Hematopoietic multipotent progenitor cell (in vitro differentiated cells): ENCODE measurements at regions not wholly inside any gene's neighbourhood (a gene's known extent, or its start where the extent isn't known, plus 50 kb on each side); places are given as distances from the start of the nearest gene placed in this dataset.

Experiments used
- DNase-seq, 3 donors: peaks; one replicate each; pipeline ENCODE4 v3.0.0-alpha.2; 2011 to 2015; ENCODE audit warnings: low read depth in 2 of 3, low spot score in 2 of 3

DNA sequence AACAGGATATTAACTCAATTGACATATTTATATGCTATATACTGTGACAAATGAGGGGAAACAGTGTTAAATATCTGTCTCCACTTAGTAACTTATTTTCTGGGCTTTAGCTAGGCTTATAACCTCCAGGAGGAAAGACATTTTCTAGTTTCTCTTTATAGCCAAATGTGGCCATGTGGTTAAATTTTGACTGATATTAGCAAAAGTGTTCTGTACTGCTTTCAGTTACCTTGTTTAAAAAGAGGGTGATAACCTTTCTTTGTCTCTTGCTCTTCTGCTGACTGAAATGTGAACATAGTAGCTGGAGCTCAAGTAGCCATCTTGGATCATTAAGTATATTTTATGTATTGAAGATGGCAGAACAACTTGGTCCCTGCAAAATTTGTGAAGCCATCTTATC, 253.7 kb downstream of the PDHA2 start:
- DNase-seq: no peak

DNA sequence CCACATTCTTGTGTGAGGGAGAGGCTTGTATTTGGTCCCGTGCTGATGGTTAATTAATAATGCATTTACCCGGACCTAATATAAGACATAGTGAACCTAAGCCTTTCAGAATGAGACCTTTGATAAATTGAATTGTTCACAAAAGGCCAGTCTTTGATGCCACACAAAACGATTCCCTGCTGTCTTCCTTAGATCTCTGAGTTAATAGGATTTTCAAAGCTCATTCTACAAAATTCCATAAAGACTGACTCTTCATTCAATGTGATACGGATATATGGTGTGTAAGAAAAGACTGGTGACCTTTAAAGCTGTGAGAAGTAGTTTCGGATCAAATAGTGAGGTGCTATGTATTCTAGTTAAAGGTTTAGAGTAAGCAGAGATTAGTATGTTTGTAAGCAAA, 254.3 kb downstream of the PDHA2 start:
- DNase-seq: no peak

DNA sequence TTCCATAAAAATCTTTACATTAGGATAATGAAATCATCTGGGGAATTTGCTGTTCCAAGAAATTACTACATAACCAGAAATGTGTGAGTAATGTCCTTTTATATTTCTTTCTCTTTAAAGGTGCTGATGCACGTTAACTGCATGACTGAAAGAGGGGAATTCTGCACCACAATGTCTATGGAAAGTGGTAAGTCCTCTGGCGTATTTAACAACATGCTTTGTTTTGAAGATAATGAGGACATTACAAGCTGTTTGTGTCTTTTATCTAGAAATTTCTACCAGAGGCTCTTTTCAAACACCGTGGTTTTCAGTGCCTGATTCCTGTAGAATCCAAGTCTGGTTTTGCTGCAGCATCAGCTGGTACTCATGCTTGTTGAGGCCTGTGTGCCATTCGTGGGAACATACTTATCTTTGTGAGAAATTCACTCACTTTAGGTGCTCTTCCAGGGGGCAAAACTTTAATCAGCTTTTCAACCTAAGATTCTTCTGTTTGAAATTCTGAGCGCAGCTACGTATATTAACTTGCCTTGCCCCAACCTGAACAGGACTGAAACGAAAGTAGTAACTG, 257.2 kb downstream of the PDHA2 start:
- DNase-seq: no peak

DNA sequence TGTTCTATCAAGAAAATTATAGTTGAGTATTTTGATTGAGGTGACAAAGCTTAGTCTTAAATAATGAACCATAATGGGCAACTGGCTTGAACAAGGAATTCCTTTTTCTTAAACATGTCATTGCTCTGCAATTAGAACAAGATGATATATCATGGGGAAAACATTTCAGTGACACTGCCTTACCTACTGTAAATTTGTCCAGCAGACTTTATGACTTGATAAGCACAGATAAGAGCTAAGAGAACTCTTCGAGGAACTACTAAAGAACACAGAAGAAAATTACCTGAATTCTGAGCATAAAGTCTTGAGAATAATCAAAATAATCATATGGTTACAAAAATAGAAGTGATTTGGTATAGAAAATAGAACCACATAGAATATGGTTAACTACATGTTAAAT, 257.8 kb downstream of the PDHA2 start:
- no peak for DNase-seq

DNA sequence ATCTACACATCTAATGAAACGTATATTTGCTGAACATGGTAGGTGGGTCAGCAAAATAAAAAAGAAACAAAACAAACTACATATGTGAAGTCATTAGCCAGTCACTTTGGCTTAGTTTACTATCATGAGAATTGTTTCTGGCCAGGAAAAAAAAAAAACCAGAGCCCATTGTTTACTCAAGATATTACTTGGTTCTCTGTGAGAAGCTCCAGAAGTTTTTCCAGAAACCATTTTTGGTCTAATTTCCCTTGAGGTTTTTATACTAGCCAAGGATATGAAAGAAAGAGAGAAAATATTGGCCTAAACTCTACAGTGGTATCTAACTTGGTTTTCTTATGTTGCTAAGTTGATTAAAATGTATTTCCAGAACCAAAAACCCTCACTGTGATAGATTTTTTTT, 259.1 kb downstream of the PDHA2 start:
- DNase-seq: no peak

DNA sequence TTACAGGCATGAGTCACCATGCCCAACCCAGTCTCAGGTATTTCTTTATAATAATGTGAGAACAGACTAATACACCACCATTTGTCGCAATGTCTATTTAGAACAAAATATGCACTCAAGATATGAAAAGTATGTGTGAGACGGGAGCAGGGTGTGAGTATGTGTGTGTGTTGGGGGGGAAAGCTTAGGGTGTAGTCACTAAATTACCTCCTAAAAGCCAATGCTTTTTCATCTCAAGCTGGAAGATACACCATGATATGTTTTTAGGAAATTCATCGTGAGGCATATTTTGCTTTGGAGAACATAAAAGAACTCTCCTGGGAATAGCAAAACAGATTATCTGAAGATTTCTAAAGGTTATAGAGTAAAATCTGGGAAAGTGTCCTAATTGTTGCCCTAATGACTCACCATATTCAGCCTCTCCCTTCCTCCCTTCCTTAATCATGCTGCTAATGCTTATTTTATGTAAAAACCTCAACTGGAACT, 262.7 kb downstream of the PDHA2 start:
- no peak for DNase-seq

DNA sequence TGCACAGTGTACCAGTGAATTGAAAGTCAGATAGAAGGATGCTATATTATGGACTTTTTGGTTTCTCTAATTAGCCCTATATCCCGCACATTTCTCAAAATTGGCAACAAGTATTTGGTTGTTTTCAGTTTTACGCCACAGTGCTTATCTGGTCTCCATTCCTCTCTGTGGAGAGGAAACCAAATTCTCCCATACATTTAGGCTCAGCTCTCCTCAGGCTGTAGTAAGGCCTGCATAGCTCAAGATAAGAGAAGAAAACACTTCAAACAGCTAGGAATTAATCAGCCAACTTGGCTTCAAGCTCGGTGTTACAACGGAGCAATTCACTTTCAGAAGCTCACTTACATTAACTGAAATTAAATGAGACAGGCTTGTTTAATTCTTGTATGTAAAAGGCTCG, 263.2 kb downstream of the PDHA2 start:
- DNase-seq: peak in 2 of 3 donors; percentile 3 to 37

DNA sequence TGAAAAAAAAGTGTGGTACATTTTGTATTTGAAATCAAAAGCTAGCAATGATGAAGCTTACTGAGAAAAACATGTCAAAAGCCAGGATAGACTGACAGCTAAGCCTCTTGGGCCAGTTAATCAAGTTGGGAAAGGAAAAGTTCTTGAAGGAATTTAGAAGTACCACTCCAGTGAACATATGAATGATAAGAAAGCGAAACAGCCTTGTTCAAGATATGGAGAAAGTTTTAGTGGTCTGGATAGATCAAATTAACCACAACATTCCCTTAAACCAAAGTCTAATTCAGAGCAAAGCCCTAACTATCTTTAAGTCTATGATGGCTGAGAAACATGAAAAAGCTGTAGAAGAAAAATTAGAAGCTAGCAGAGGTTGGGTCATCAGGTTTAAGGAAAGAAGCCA, 268.3 kb downstream of the PDHA2 start:
- no peak for DNase-seq

DNA sequence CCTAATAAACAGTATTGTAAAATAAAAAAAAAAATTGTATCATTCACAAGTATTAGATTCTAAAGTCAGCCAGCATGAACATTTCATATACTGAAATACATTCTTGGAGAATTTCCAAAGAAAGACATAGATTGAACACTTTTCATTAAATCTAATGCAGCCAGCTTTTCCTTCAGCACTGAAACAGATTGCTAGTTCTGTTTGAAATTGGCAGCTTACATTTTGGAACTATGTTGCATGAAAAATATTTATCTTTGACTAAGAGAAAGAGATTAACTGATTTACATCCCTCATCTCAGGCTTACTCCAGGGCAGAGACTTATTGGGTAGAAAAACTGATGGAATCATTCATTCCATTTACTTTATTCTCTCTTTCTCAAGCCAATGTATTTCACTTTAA, 272.7 kb downstream of the PDHA2 start:
- no peak for DNase-seq

DNA sequence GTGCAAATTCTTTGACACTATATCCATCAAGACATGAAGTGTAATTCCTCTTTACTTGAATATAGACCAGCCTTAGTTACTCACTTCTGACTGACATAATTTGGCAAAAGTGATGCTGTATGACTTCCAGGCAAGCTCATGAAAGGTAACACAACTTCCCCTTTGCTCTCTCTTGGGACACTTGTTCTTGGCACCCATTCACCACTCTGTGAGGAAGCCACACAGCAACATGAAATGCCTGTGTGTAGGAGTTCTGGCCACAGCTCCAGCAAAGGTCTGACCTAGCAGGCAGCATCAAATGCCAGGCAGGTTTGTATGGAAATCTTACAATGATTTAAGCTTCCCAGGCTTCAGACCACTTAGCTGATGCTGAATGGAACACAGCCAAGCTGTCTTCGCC, 280.3 kb downstream of the PDHA2 start:
- no peak for DNase-seq

DNA sequence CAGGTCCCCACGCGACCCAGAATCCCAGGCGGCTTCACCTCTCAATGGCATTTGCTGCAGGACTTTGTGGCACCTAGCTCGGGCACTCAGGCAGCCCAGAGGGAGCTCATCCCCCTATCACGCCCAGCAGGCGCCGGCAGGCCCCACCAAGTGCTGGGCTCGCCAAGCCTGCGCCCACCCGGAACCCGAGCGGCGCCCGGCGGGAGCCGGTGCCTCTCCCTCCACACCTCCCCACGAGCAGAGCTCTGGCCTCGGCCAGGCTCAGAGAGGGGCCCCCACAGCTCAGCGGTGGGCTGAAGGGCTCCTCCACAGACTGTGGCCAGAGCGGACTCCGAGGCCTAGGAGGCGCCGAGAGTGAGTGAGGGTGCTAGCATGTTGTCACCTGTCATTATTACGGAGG, 286.3 kb downstream of the PDHA2 start:
- DNase-seq: no peak

DNA sequence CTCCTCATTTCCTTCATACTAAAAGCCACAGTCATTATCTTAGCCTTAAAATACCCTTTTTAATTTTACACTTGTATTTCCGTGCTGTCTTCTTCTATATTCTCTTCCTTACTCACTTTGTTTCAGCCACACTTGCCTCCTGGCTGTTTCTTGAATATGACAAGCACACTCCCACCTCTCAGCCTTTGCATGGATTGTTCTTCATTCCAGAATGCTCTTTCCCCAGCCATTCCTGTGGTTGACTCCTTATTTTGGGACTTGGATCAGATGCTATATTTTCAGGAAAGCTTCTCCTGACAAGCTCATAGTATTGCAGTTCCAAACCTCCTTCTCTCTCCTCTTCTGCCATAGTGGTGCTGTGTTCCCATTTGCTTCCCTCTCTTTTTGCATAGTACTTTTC, 291.3 kb downstream of the PDHA2 start:
- no peak for DNase-seq

DNA sequence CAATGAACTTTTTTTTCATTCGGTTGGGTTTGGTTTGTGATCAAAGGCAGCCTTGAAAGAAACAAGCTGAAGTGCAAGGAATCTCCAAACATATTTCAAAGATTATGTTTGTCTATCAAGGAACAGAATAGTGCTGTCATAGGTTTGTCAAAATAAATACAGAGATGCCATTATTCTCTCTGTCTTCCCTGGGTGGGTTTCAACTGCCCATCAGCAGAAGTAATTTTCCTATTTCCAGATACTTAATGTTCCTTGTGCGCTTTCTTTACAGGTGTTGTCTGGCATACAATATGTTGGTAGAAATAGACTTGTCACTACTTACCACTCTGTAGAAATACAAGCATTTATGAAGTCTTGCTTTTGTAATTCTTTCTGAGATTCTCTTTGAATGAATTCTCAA, 294.9 kb downstream of the PDHA2 start:
- no peak for DNase-seq

DNA sequence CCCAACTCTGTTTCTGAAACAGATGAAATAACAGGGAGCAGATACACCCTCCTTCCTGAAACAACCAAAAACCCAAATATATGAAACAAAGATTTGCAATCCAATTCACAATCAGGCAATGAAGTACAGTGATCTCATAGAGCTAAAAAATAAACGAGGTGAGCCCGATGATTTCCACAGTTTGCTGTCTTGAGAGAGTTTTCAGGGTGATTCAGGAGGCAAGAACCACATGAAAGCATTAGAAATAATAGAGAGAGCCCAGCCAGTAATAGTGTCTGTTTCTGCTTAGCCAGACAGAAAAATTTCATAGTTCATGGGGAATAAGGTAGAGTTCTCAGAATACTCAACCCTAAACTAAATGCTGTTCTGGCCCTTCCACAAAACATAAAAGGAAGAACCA, 296.2 kb downstream of the PDHA2 start:
- DNase-seq: no peak

DNA sequence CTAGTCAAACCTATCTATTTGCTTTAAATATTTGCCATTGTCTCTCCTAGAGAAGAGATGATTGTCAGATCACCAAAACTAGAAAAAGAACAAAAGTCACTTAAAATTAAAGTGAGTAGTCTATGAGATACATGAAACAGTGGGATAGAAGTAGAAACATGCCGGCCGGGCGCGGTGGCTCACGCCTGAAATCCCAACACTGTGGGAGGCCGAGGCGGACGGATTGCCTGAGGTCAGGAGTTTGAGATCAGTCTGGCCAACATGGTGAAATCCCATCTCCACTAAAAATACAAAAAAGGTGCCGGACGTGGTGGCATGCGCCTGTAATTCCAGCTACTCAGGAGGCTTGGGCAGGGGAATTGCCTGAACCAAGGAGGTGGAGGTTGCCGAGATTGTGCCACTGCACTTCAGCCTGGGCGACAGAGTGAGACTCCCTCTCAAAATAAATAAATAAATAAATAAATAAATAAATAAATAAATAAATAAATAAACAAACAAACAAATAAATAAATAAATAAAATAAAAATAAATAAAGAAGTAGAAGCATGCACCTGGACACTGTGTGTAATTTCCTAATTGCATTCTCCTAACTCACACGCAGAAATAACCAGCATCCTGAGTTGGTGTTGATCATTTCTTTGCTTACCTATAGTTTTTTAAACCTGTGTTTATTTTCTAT, 299.5 kb downstream of the PDHA2 start:
- no peak for DNase-seq

DNA sequence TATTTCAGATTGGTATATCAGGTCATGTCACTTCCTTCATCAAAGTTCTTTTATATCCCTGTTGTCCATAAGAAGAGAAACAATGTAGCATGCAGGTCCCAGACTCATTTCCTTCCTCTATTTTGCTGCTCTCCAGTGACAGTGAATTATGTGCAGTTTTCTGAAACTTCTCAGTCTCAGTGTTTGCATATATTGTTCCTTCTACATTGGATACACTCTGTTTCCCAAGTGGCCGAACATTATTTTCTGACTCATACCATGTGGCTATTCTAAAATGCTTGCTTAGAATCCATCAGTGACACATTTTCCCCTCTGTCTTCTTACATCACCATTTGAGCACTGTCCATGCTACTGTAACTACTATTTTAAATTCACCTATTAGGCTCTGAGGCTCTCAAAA, 305.7 kb downstream of the PDHA2 start:
- peak in 2 of 3 donors; percentile 23 to 67 for DNase-seq

DNA sequence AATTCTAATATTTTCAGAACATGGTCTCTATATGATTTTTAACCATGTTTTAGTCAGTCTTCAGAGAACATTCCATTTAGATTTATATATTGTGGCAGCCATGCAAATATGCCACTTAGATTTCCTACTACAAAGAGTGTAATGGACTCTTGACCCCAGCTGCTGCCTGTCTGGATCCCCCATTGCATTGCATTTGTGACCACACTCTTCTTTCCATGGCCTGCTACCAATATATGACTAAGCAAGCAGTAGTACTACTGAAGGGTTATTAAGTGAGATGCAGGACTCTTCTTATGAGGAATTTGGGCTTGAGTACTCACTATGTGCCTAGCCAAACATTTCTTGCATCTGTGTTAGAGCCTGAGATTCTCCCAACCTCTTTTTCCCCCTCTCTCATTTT, 306.8 kb downstream of the PDHA2 start:
- DNase-seq: no peak

DNA sequence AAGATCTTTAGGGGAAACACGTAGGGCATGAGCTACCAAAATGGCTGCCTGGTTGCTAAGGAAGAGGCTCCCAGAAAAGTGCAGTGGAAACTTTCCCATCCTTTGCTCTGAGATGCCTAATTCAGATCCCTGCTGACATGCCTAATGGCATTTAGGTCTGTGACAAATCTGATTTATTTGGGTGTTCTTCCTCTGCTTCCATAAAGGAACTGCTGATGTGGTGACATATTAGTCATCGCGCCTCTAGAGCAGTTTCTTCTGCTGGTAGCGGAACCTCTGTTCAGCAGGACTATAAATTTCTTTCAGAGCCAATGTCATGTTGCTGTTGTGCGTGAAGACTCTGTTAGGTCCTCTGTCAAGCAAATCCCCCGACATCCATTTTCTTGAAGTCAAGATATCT, 310.0 kb downstream of the PDHA2 start:
- DNase-seq: peak in 2 of 3 donors; percentile 24 to 55

DNA sequence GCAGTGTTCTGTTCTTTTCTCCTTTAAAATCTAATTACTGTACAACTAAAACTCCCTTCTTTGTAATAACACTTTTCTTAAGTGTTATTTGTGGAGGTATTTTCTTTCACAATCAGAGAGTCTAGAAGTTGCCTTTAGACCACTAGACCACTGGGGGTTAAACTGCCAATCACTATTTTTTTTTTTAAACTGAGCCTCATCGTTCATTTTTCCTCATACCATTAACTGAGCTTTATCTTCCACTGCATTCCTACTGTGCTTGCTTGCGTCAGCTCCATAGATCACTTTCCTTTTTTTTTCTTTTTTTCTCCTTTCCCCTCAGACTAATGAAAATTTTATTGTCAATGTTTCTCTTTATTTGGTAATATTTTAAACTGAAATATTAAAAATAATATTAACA, 310.6 kb downstream of the PDHA2 start:
- DNase-seq: no peak

DNA sequence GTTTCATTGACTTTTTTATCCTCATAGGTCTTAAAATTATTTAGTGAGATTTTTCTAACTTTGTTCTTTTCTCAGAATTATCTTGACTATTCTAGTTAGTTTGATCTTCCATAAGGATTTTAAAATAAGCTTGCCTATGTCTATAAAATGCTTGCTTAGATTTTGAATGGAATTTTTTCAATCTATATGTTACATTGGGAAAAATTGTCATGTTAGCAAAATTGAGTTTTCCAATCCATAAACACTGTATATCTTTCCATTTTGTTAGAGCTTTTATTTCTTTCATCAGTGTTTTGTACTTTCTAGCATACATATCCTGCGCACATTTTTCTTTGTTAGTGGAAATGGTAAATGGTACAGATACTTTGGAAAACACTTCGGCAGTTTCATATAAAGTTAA, 312.9 kb downstream of the PDHA2 start:
- no peak for DNase-seq

DNA sequence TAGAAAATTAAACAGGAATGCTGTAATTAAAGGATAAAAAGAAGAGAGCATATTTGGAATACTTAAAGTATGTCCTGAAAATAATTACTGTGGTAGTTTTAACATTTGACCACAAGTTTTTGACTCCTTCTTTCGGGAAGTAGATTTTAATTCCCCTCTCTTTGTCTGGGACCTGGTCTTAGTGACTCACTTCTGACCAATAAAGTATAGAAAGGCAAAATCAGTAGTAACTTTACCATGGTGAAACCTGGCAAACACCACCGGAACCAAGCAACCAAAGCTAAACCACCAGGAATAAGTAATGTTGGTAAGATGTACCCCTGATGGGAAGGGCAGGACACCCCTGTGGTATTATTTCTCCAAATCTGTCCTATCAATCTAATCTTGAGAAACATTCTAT, 314.8 kb downstream of the PDHA2 start:
- DNase-seq: no peak

DNA sequence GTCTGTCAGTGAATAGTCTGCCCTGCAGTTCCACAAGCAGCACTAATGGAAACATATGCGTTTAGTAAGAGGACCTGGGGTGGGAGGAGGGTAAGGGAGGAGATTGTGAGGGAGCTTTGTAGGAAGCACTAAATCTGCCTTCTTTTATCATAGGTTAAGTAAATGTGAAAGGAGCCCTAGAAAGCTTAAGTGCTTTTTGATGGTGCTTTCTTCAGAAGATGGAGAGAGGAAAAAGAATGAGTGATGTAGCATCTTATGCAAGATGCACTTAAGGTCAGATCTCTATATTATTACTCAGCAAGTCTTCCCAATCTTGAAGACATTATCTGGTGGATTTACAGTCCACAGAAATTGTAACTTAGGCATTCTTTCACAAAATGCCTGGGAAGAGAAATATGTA, 322.7 kb downstream of the PDHA2 start:
- DNase-seq: no peak

DNA sequence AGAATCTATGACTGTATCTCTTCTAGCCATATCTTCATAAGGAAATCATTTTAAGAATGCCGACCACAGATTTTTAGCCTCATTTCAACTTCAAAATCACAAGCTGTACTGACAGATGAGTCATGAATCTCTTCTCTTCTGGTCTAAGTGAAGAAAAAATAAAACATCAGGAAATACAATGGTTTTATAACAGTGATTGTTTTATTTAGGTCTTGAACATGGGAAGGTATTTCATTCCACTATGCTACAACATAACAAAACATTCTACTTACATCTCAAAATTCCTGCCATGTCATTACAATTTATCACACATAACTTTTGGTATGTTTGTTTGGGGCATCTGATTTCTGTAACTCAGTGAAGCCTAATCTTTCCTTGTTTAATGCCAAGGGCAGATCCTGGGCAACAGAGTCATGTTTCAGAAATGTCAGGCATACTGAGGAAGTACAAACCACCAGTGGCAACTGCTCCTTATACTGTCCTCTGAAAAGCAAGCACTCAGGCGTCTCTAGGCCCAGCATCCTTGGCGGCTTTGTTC, 325.0 kb downstream of the PDHA2 start:
- no peak for DNase-seq
